Hepatocyte (in vitro differentiated cells): ENCODE measurements at regions not wholly inside any gene's neighbourhood (a gene's known extent, or its start where the extent isn't known, plus 50 kb on each side); places are given as distances from the start of the nearest gene placed in this dataset.

ENCODE experiments used
- CTCF ChIP-seq: fragments of 200-600 bp; sonication (generic); IDR thresholded peaks from 2 replicates; pipeline ENCODE4 v1.5.1; 2016; ENCODE audit warnings: antibody characterized with exemption, mild to moderate bottlenecking; ENCODE audit not compliant: poor library complexity
- EZH2 ChIP-seq: fragments of 200-600 bp; sonication (generic); IDR thresholded peaks from 2 replicates; pipeline ENCODE4 v1.6.1; 2016; ENCODE audit warnings: antibody characterized with exemption, mild to moderate bottlenecking, borderline replicate concordance
- EZH2phosphoT487 ChIP-seq: fragments of 200-600 bp; sonication (generic); IDR thresholded peaks from one replicate; pipeline ENCODE4 v1.6.1; 2018; ENCODE audit warnings: antibody characterized with exemption, mild to moderate bottlenecking, low read depth, moderate library complexity; ENCODE audit not compliant: unreplicated experiment, severe bottlenecking

GRCh38 chr2:40723194-40723593 lies 271.3 kb upstream of the SLC8A1 start:
- TF ChIP-seq EZH2phosphoT487 (no peak), CTCF (no peak), EZH2 (no peak)
